Activated CD8-positive, alpha-beta T cell treated with anti-CD3 and anti-CD28 coated beads, Interleukin-2, amount 10 ng/mL, durations not matched to agents 7 days and 5 days (primary cell): ENCODE measurements at regions not wholly inside any gene's neighbourhood (a gene's known extent, or its start where the extent isn't known, plus 50 kb on each side); places are given as distances from the start of the nearest gene placed in this dataset.

Source experiments
- ATAC-seq: fragments of 150-1000 bp; cut with Tn5 transposase; one replicate; pipeline ENCODE4 v1.10.0; 2021; ENCODE audit warnings: moderate library complexity
- CTCF ChIA-PET: fragments of 350-600 bp; sonication (Branson Sonifier 250); formaldehyde crosslinking; loops from one replicate; lab custom pipeline; 2021; ENCODE audit warnings: antibody characterized with exemption; lab: Charles Lee
- POLR2A ChIA-PET: fragments of 350-600 bp; sonication (Branson Sonifier 250); formaldehyde crosslinking; loops from one replicate; lab custom pipeline; 2021; ENCODE audit warnings: antibody characterized with exemption; lab: Charles Lee
- DNase-seq: peaks from one replicate; pipeline ENCODE4 v3.0.0-alpha.2; 2020
- H3K27ac Mint-ChIP-seq: one replicate; pipeline ENCODE4 v1.8.0; 2021; ENCODE audit warnings: mild to moderate bottlenecking, mixed read lengths
- H3K27me3 Mint-ChIP-seq: one replicate; pipeline ENCODE4 v1.8.0; 2021; ENCODE audit warnings: low read depth, mixed read lengths
- H3K36me3 Mint-ChIP-seq: one replicate; pipeline ENCODE4 v1.8.0; 2021; ENCODE audit warnings: low read depth, mixed read lengths
- H3K4me1 Mint-ChIP-seq: one replicate; pipeline ENCODE4 v1.8.0; 2021; ENCODE audit warnings: low read depth, mixed read lengths
- H3K4me3 Mint-ChIP-seq: one replicate; pipeline ENCODE4 v1.8.0; 2021; ENCODE audit warnings: mild to moderate bottlenecking, mixed read lengths
- H3K9me3 Mint-ChIP-seq: one replicate; pipeline ENCODE4 v1.8.0; 2022; ENCODE audit warnings: mixed read lengths; ENCODE audit not compliant: insufficient read depth

DNA sequence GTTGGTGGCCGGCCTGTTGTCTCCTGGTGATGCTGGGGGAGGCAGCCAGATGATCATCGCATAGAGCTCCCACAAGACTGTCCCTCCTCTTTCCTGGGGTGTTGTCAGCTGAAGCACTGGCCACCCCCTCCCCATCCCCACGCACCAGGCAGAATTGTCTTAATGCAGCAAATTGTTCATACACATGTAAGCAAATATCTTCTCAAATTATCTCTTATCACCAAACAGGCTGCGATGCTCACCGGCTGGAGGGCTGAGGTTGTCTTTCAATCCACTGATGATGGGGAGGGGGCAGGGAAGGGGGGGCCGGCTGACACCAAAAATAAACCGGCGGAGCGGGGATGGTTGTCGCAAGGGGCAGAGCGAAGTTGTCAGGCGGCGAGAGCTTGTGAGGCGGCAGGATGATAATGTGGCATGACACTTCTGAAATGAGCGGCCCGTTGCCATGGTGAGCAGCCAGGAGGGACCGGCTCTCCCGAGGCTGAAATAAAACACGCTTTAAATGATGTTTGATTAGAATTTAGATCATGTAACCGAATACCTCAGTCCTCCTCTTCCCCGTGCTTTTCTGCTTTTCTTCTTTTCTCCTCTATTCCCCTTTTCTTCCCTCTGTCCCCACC, 59.8 kb downstream of the MRM1 start:
- Mint-ChIP-seq H3K27ac (no peak overlapping the region), H3K4me1 (peaks cover 6% of the 10 kb centered on the region), H3K4me3 (no peak overlapping the region), H3K36me3 (no peaks in the 10 kb centered on the region), H3K27me3 (peaks cover 28% of the 10 kb centered on the region), H3K9me3 (no peaks in the 10 kb centered on the region)
- ATAC-seq (no peak), DNase-seq (no peak)
- ChIA-PET POLR2A (no interaction called here), CTCF (no interaction called here)

DNA sequence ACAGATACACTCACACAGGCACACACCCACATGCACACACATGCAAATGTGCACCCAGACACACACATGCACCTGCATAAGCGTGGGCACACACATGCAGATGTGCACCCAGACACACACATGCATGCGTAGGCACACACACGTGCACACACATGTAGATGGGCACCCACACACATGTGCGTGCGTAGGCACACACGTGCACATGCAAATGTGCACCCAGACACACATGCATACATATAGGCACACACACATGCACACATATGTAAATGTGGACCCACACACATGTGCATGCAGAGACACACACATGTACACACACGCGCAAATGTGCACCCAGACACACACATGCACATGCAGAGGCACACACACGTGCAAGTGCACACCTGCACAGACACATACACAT, 60.3 kb downstream of the MRM1 start:
- Mint-ChIP-seq H3K27me3 (peaks cover 27% of the 10 kb centered on the region), H3K9me3 (no peaks in the 10 kb centered on the region), H3K27ac (no peak overlapping the region), H3K4me3 (no peak overlapping the region), H3K36me3 (no peaks in the 10 kb centered on the region), H3K4me1 (peaks cover 6% of the 10 kb centered on the region)
- ChIA-PET CTCF (no interaction called here), POLR2A (no interaction called here)
- DNase-seq (no peak), ATAC-seq (no peak)

DNA sequence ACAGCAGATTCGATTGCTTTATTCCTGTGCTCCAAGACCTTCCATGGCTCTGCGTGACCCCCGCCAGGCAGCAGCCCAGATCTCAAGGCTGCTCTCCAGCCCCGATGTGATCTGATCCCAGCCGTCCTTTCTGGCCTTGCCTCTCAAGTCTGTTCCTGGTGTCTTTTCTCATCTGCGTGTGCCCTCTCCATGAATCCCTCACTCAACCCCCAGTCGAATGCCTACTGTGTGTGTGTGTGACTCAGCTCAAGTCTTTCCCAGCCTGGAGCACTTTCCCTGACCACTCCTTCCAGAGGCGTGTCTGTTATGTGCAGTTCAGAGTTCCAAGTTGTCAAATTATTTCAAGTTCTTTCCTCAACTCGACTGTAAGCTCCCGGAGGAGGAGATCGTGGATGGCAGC, 64.0 kb downstream of the MRM1 start:
- DNase-seq, result no peak
- CTCF ChIA-PET, result interaction anchor here (1.5 kb wide), 1 partner anchor 41 kb away, joined by 4 read pairs; no protein-coding TSS in a partner anchor
- Mint-ChIP-seq H3K4me1 (peaks cover 3% of the 10 kb centered on the region), H3K36me3 (no peaks in the 10 kb centered on the region), H3K9me3 (no peaks in the 10 kb centered on the region), H3K4me3 (no peak overlapping the region), H3K27me3 (peaks cover 12% of the 10 kb centered on the region), H3K27ac (no peak overlapping the region)
- no peak for ATAC-seq
- POLR2A ChIA-PET, result no interaction called here

DNA sequence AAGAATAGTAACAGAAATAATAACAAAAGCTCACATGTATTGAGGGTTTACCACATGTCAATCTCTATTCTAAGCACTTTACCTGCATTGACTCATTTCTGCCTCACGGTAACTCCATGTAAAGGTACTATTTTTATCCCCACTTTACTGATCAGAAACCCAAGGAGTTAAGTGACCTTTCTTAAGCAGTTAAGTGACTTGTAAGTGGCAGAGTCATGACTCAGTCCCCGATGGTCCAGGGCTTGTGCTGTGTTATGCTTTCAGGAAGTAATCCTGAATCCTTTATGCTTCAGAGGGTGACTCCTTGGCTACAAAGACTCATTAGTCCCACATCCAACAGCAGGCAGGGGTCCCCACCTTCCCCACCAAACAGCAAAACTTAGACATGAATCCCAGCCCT, 66.5 kb downstream of the MRM1 start:
- H3K27ac Mint-ChIP-seq, result no peak overlapping the region
- no peak overlapping the region for H3K4me3 Mint-ChIP-seq
- H3K9me3 Mint-ChIP-seq, result no peaks in the 10 kb centered on the region
- peaks cover 22% of the 10 kb centered on the region for H3K4me1 Mint-ChIP-seq
- no peak for ATAC-seq
- no peak for DNase-seq
- peaks cover 2% of the 10 kb centered on the region for H3K27me3 Mint-ChIP-seq
- ChIA-PET POLR2A (no interaction called here), CTCF (no interaction called here)
- no peaks in the 10 kb centered on the region for H3K36me3 Mint-ChIP-seq

DNA sequence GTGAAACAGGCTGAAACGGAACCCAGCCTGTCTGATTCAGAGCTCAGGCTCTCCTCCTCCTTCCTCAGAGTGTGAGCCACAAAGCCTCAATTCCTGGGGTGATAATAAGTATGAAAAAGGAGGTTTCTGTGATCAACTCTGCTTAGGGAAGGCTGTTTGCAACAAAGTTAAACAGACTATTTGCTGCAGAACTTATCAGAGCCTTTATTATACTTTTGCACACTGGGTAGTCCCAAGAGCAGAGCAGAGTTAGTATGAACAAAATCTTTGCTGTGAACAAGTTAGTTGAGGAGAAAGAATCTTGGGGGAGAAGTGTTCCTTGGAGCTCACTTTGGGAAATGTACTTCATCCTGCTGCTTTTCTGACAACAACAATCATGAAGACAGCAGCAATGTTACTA, 67.4 kb downstream of the MRM1 start:
- CTCF ChIA-PET, result interaction anchor here (0.7 kb wide), 1 partner anchor 43 kb away, joined by 3 read pairs; no protein-coding TSS in a partner anchor
- Mint-ChIP-seq H3K27me3 (peaks cover 2% of the 10 kb centered on the region), H3K36me3 (no peaks in the 10 kb centered on the region), H3K4me1 (peaks cover 31% of the 10 kb centered on the region), H3K27ac (no peak overlapping the region), H3K4me3 (no peak overlapping the region), H3K9me3 (no peaks in the 10 kb centered on the region)
- POLR2A ChIA-PET, result no interaction called here
- ATAC-seq (no peak), DNase-seq (no peak)

DNA sequence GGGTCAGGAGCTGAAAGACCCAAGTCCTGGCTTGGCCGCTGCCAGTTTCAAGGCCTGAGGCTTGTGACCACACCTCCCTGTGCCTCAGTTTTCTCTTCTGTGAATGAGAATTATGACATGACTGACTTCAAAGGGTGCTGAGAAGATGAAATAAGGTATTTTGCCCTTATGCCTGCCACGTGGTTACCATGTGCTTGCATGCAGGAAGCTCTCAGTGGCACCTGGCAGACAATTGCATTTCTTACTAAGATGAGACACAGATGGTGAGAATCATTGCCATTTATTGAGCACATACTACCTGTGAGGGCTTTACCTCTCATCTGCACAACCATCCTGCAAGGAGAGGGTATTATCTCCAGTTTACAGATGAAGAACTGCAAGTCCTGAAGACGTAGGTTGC, 69.8 kb downstream of the MRM1 start:
- DNase-seq, result no peak

DNA sequence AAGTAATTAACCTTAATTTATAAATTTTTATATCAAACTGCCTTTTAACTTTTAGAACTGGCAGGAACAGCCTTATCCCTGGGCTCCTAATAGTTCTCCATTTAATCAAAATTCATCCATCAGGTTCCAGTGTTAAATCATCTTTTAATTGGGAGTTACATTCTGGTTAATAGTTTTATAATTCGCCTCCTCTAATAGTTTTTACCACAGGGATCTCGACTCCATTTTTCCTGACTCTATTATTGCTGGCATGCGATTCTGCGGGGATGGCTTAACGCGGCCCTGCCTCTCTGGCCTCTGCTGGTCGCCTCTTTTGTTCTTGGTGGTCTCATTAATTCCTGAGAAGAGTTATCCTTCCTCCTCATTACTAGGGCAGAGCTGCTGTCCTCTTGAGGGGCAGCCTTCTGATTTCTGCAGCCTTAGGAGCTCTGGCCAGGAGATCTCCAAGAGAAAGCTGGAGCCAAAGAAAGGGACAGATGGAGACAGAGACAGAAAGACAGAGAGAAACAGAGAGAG, 71.1 kb downstream of the MRM1 start:
- DNase-seq (no peak), ATAC-seq (no peak)
- H3K4me3 Mint-ChIP-seq, result peak overlapping the region; percentile 61
- peak overlapping the region; percentile 96 for H3K27ac Mint-ChIP-seq
- no peaks in the 10 kb centered on the region for H3K9me3 Mint-ChIP-seq
- peaks cover 64% of the 10 kb centered on the region for H3K4me1 Mint-ChIP-seq
- no peaks in the 10 kb centered on the region for H3K27me3 Mint-ChIP-seq
- CTCF ChIA-PET, result interaction anchor here (0.6 kb wide), 1 partner anchor 1751 kb away, joined by 3 read pairs; no protein-coding TSS in a partner anchor
- no peaks in the 10 kb centered on the region for H3K36me3 Mint-ChIP-seq
- POLR2A ChIA-PET, result no interaction called here

More for the DNA sequence above, 69.8 kb downstream of the MRM1 start:
- Mint-ChIP-seq H3K9me3 (no peaks in the 10 kb centered on the region), H3K4me1 (peaks cover 54% of the 10 kb centered on the region), H3K27ac (no peak overlapping the region), H3K36me3 (no peaks in the 10 kb centered on the region), H3K27me3 (peaks cover 2% of the 10 kb centered on the region), H3K4me3 (no peak overlapping the region)
- POLR2A ChIA-PET, result interaction anchor here (0.7 kb wide), 1 partner anchor 363 kb away, joined by 3 read pairs; no protein-coding TSS in a partner anchor
- ATAC-seq, result no peak
- CTCF ChIA-PET, result no interaction called here

DNA sequence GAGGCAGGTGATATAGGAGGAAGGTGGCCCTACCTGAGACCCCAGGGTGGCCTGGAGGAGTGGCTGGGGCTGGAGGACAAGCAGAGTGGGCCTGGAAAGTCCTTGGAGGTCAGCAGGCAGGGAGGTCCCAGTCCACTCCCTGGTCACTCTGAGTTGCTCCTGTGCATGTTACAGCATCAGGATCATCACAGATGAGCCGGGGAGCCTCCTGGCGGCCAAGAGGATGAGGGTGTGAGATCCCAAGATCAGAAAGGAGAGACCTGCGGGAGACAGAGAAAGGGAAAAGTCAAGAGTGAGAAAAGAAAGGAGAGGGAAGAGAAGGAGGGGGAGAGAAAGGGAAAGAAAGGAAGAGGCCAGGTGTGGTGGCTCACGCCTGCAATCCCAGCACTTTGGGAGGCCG, 71.7 kb downstream of the MRM1 start:
- ChIA-PET POLR2A (no interaction called here), CTCF (no interaction called here)
- no peaks in the 10 kb centered on the region for H3K9me3 Mint-ChIP-seq
- ATAC-seq (no peak), DNase-seq (no peak)
- no peaks in the 10 kb centered on the region for H3K27me3 Mint-ChIP-seq
- peaks cover 64% of the 10 kb centered on the region for H3K4me1 Mint-ChIP-seq
- H3K4me3 Mint-ChIP-seq, result peak overlapping the region; percentile 61
- H3K36me3 Mint-ChIP-seq, result no peaks in the 10 kb centered on the region
- H3K27ac Mint-ChIP-seq, result peak overlapping the region; percentile 96

DNA sequence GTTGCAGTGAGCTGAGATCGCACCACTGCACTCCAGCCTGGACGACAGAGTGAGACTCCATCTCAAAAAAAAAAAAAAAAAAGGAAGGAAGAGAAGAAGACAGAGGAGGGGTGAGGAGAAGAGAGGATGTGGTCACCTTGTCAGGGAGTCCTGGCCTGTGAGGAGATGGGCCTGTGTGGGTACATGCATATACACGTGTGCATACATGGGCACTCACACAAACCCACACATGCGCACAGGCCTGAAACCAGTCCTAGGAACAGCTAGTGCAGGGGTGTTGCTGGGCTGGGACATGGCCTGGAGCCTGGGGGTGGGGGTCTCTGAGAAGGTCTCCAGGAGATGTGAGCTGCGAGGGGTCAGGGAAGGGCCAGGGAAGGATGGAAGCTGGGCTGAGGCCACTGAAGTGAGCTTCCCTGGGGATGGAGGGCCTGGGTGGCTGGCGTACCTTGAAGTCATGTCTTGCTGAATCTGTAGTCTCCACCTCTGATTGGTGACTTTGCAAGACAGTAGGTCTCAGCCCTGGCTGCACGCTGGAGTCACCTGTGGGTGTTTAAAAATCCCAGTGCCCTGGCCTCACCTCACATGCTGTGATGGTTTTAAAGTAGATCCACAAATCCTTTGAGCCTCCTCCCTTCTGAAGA, 72.4 kb downstream of the MRM1 start:
- peak overlapping the region; percentile 61 for H3K4me3 Mint-ChIP-seq
- DNase-seq (peak; percentile 45), ATAC-seq (peak; percentile 53)
- peaks cover 64% of the 10 kb centered on the region for H3K4me1 Mint-ChIP-seq
- POLR2A ChIA-PET, result no interaction called here
- no peaks in the 10 kb centered on the region for H3K36me3 Mint-ChIP-seq
- no peaks in the 10 kb centered on the region for H3K9me3 Mint-ChIP-seq
- peak overlapping the region; percentile 96 for H3K27ac Mint-ChIP-seq
- CTCF ChIA-PET, result no interaction called here
- no peaks in the 10 kb centered on the region for H3K27me3 Mint-ChIP-seq

DNA sequence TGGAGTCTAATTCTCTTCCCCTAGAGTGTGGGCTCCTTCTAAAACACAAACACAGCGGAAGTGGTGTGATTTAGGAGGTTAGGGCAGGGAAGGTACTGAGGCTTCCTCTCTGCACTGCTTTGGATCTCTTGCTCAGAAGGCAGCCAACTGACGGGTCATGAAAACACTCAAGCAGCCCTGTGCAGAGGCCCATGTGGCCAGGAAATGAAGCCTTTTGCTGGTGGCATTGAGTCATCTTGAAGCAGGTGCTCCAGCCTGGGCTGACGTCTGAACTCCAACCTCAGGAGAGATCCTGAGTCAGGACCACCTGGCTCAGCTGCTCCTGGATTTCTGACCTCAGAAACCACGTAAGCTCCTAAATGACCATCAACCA, 72.9 kb downstream of the MRM1 start:
- H3K27ac Mint-ChIP-seq, result peak overlapping the region; percentile 96
- CTCF ChIA-PET, result no interaction called here
- DNase-seq, result peak; percentile 87
- H3K36me3 Mint-ChIP-seq, result no peaks in the 10 kb centered on the region
- POLR2A ChIA-PET, result no interaction called here
- peak overlapping the region; percentile 61 for H3K4me3 Mint-ChIP-seq
- H3K27me3 Mint-ChIP-seq, result no peaks in the 10 kb centered on the region
- no peaks in the 10 kb centered on the region for H3K9me3 Mint-ChIP-seq
- peaks cover 64% of the 10 kb centered on the region for H3K4me1 Mint-ChIP-seq
- peak; percentile 91 for ATAC-seq

DNA sequence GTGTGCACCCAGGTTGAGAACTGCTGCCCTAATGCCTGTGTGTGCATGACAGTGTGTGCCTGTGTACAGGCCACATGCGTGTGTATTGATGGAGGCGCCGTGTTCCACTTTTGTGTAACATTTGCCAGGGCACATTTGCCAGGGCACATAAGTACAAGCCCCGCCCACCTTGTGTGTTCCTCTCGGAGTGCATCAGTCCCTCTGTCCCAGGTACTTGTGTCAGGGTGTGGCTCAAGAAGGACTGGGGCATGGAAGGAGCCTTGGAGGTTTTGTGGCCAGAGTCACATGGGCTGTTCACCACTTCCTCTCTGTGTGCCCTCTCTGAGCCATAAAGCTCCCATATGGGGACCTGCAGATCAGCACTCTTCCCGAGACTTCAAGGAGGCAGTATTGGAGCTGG, 73.9 kb downstream of the MRM1 start:
- peak; percentile 78 for DNase-seq
- ATAC-seq, result peak; percentile 65
- peak overlapping the region; percentile 96 for H3K27ac Mint-ChIP-seq
- H3K27me3 Mint-ChIP-seq, result no peaks in the 10 kb centered on the region
- ChIA-PET CTCF (interaction anchor here (0.8 to 1.3 kb wide), 4 partner anchors 28 to 372 kb away, joined by 3 to 5 read pairs (median 4); no protein-coding TSS in a partner anchor), POLR2A (interaction anchor here (1.3 kb wide), 1 partner anchor 48 kb away, joined by 6 read pairs; no protein-coding TSS in a partner anchor)
- H3K36me3 Mint-ChIP-seq, result no peaks in the 10 kb centered on the region
- peaks cover 61% of the 10 kb centered on the region for H3K4me1 Mint-ChIP-seq
- no peaks in the 10 kb centered on the region for H3K9me3 Mint-ChIP-seq
- H3K4me3 Mint-ChIP-seq, result peak overlapping the region; percentile 63

DNA sequence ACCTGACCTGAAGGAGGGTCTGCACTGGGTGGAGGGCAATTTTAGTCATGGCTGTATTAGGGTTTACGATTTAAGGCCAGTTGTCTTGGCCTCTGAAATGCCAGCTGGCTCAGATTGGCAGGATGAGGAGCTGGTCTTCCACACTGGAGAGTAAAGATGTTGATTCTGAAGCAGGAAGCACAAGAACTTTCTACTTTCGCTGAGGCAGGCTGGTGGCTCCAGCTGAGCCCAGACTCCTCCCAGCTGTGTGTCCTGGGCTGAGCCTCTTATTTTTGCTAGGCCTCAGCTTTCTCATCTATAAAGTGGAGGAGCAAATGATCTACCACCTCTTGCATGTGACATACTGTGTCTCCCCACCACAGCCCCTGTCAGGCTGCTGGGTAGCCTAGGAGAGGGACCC, 74.4 kb downstream of the MRM1 start:
- H3K4me3 Mint-ChIP-seq, result peak overlapping the region; percentile 63
- POLR2A ChIA-PET, result interaction anchor here (0.6 to 1.3 kb wide), 2 partner anchors 47 to 215 kb away, joined by 3 to 6 read pairs; no protein-coding TSS in a partner anchor

More for the DNA sequence above, 74.4 kb downstream of the MRM1 start:
- no peaks in the 10 kb centered on the region for H3K36me3 Mint-ChIP-seq
- H3K27me3 Mint-ChIP-seq, result no peaks in the 10 kb centered on the region
- H3K4me1 Mint-ChIP-seq, result peaks cover 58% of the 10 kb centered on the region
- CTCF ChIA-PET, result interaction anchor here (0.8 to 1.3 kb wide), 4 partner anchors 28 to 372 kb away, joined by 3 to 5 read pairs (median 4); no protein-coding TSS in a partner anchor
- DNase-seq (peak; percentile 57), ATAC-seq (peak; percentile 34)
- peak overlapping the region; percentile 96 for H3K27ac Mint-ChIP-seq
- H3K9me3 Mint-ChIP-seq, result no peaks in the 10 kb centered on the region
